ENCODE measurements at regions not wholly inside any gene's neighbourhood (a gene's known extent, or its start where the extent isn't known, plus 50 kb on each side); places are given as distances from the start of the nearest gene placed in this dataset.

- TF ChIP-seq CTCF (IDR thresholded peaks at IDR 0.05), result no peak
These were observed 167.1 kb downstream of the DHX15 start for GRCh38 chr4:24417206-24417605.

GRCh38 chr4:24416293-24416692, 168.1 kb downstream of the DHX15 start:
- no peak for TF ChIP-seq CTCF (IDR thresholded peaks at IDR 0.05)

GRCh38 chr4:24413311-24413784, 171.0 kb downstream of the DHX15 start:
- TF ChIP-seq CTCF (IDR thresholded peaks at IDR 0.05), result no peak

- no peak for TF ChIP-seq CTCF (IDR thresholded peaks at IDR 0.05)
These were observed 172.5 kb downstream of the DHX15 start for GRCh38 chr4:24411806-24412205.

GRCh38 chr4:24411299-24411698, 173.1 kb downstream of the DHX15 start:
- TF ChIP-seq CTCF (IDR thresholded peaks at IDR 0.05), result no peak

GRCh38 chr4:24408640-24409039, 175.7 kb downstream of the DHX15 start:
- TF ChIP-seq CTCF (IDR thresholded peaks at IDR 0.05), result no peak

- no peak for TF ChIP-seq CTCF (IDR thresholded peaks at IDR 0.05)
These were observed 178.4 kb downstream of the DHX15 start for GRCh38 chr4:24405926-24406325.

- TF ChIP-seq CTCF (IDR thresholded peaks at IDR 0.05), result no peak
These were observed 179.0 kb downstream of the DHX15 start for GRCh38 chr4:24405341-24405740.
